ENCODE measurements at regions not wholly inside any gene's neighbourhood (a gene's known extent, or its start where the extent isn't known, plus 50 kb on each side); places are given as distances from the start of the nearest gene placed in this dataset.
A peak's percentile ranks its signal among the peaks of the same experiment; 100 is the strongest.

GRCh38 chr13:44879452-44880058 is 109.7 kb downstream of the NUFIP1 start:
- H3K27ac ChIP-seq (ENCODE audit: low read depth in 1 of 2, low read length in 2 of 2), result no peak overlapping the region
- 90% methylated on average over 5 of the region's 5 CpGs for WGBS
- peaks cover 0 to 4% (median 0%) of the 10 kb centered on the region in 4 donors for H3K9me3 ChIP-seq (ENCODE audit: control insufficient read depth in 4 of 4, low read length in 3 of 4)
- H3K36me3 ChIP-seq (ENCODE audit: control insufficient read depth in 4 of 4, insufficient read depth in 3 of 4, low read depth in 1 of 4, low read length in 3 of 4), result no peaks in the 10 kb centered on the region
- H3K9ac ChIP-seq (ENCODE audit: low read depth in 1 of 2, low read length in 2 of 2), result no peak overlapping the region
- no peak for DNase-seq (ENCODE audit: low spot score)
- TF ChIP-seq HNF4G (IDR thresholded peaks at IDR 0.05) (no peak), ZBTB33 (IDR thresholded peaks at IDR 0.05) (no peak), FOXA2 (IDR thresholded peaks at IDR 0.05) (no peak), HNF4A (conservative IDR thresholded peaks at IDR 0.05) (no peak), MAX (IDR thresholded peaks at IDR 0.05) (no peak), GABPA (IDR thresholded peaks at IDR 0.05 in 1 of 2, conservative IDR thresholded peaks at IDR 0.05 in 1 of 2) (no peak), FOXA1 (IDR thresholded peaks at IDR 0.05) (no peak), CTCF (IDR thresholded peaks at IDR 0.05; ENCODE audit: low read depth, low read length, missing input control) (peak; percentile 18), SP1 (IDR thresholded peaks at IDR 0.05) (no peak), RAD21 (IDR thresholded peaks at IDR 0.05) (peak; percentile 56 to 72), RXRA (IDR thresholded peaks at IDR 0.05) (no peak)
- H3K4me1 ChIP-seq (ENCODE audit: control insufficient read depth in 4 of 4, insufficient read depth in 4 of 4, low read length in 3 of 4), result no peaks in the 10 kb centered on the region
- H3K27me3 ChIP-seq (ENCODE audit: control insufficient read depth in 4 of 4, insufficient read depth in 4 of 4, low read length in 3 of 4), result no peaks in the 10 kb centered on the region
- H3K4me3 ChIP-seq (ENCODE audit: low read depth in 1 of 3, low read length in 3 of 3), result no peak overlapping the region

- no peak for DNase-seq (ENCODE audit: low spot score)
- Histone ChIP-seq H3K4me1 (ENCODE audit: control insufficient read depth in 4 of 4, insufficient read depth in 4 of 4, low read length in 3 of 4) (peaks cover 0 to 6% (median 2%) of the 10 kb centered on the region in 4 donors), H3K27ac (ENCODE audit: low read depth in 1 of 2, low read length in 2 of 2) (no peak overlapping the region), H3K9ac (ENCODE audit: low read depth in 1 of 2, low read length in 2 of 2) (no peak overlapping the region), H3K36me3 (ENCODE audit: control insufficient read depth in 4 of 4, insufficient read depth in 3 of 4, low read depth in 1 of 4, low read length in 3 of 4) (no peaks in the 10 kb centered on the region), H3K4me3 (ENCODE audit: low read depth in 1 of 3, low read length in 3 of 3) (no peak overlapping the region), H3K9me3 (ENCODE audit: control insufficient read depth in 4 of 4, low read length in 3 of 4) (peaks cover 0 to 4% (median 0%) of the 10 kb centered on the region in 4 donors), H3K27me3 (ENCODE audit: control insufficient read depth in 4 of 4, insufficient read depth in 4 of 4, low read length in 3 of 4) (no peaks in the 10 kb centered on the region)
- WGBS, result 87% methylated on average over 22 of the region's 22 CpGs
- TF ChIP-seq HNF4A (conservative IDR thresholded peaks at IDR 0.05) (no peak), REST (IDR thresholded peaks at IDR 0.05) (no peak), FOXA2 (IDR thresholded peaks at IDR 0.05) (no peak), ATF3 (IDR thresholded peaks at IDR 0.05) (no peak), CTCF (IDR thresholded peaks at IDR 0.05; ENCODE audit: low read depth, low read length, missing input control) (peak; percentile 18), YY1 (IDR thresholded peaks at IDR 0.05) (no peak), MAX (IDR thresholded peaks at IDR 0.05) (no peak), JUND (IDR thresholded peaks at IDR 0.05) (no peak), TAF1 (conservative IDR thresholded peaks at IDR 0.05) (no peak)
These were observed 112.4 kb downstream of the NUFIP1 start for GRCh38 chr13:44876782-44877324.

Measured in liver (tissue), 8 donors.